Peyer's patch (tissue), 4 donors: ENCODE measurements at regions not wholly inside any gene's neighbourhood (a gene's known extent, or its start where the extent isn't known, plus 50 kb on each side); places are given as distances from the start of the nearest gene placed in this dataset.

ENCODE experiments used
- POLR2A ChIP-seq, 2 donors: fragments of 450-650 bp; IDR thresholded peaks; one replicate each; pipeline ENCODE4 v1.5.1; 2017; ENCODE audit warnings: antibody characterized with exemption in 2 of 2, mild to moderate bottlenecking in 2 of 2, moderate library complexity in 2 of 2
- TF ChIP-seq, protein P1 (sequence below), 6 experiments: fragments of 450-650 bp in 4 of 6; fragments of 200-600 bp in 2 of 6; sonication (generic) in 1 of 6; IDR thresholded peaks; one replicate each; pipeline ENCODE4 v1.5.1; 2017 to 2019; ENCODE audit warnings: antibody characterized with exemption in 6 of 6, mild to moderate bottlenecking in 3 of 6, moderate library complexity in 1 of 6

DNA sequence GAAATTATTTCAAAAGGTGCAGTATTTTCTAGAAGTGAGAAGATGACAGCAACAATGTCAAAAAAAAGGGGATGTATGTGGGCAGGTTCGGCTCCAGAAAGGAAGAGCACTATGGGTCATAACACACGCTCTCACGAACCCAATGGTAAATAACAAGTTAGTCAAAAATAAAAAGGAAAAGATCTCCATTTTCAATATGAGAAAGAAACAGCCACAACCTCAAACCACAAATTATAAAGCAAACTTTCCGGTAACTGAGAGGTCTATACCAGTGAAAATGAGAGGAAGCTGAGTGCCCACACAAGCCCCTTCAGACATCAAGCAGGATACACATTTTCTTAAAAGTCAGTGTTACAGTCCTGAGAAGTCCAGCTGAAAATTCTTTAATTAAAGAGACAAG is 398.5 kb upstream of the RPS23 start:
- TF ChIP-seq, protein P1, sequence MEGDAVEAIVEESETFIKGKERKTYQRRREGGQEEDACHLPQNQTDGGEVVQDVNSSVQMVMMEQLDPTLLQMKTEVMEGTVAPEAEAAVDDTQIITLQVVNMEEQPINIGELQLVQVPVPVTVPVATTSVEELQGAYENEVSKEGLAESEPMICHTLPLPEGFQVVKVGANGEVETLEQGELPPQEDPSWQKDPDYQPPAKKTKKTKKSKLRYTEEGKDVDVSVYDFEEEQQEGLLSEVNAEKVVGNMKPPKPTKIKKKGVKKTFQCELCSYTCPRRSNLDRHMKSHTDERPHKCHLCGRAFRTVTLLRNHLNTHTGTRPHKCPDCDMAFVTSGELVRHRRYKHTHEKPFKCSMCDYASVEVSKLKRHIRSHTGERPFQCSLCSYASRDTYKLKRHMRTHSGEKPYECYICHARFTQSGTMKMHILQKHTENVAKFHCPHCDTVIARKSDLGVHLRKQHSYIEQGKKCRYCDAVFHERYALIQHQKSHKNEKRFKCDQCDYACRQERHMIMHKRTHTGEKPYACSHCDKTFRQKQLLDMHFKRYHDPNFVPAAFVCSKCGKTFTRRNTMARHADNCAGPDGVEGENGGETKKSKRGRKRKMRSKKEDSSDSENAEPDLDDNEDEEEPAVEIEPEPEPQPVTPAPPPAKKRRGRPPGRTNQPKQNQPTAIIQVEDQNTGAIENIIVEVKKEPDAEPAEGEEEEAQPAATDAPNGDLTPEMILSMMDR (IDR thresholded peaks at IDR 0.05): no peak
- no peak for TF ChIP-seq POLR2A (IDR thresholded peaks at IDR 0.05)
